ENCODE measurements at regions not wholly inside any gene's neighbourhood (a gene's known extent, or its start where the extent isn't known, plus 50 kb on each side); places are given as distances from the start of the nearest gene placed in this dataset.

GRCh38 chr2:601387-601698 is 75.9 kb downstream of the TMEM18 start:
- DNase-seq: no peak
- no peak overlapping the region for H2AFZ ChIP-seq
- intact Hi-C loops (cut with micrococcal nuclease; ENCODE audit: unreplicated experiment): no loop called here
- no peaks in the 10 kb centered on the region for H3K9me2 ChIP-seq (ENCODE audit: insufficient read depth)
- peaks cover 38% of the 10 kb centered on the region for H3F3A ChIP-seq (ENCODE audit: insufficient read depth, low read depth)
- H3K27me3 ChIP-seq (ENCODE audit: insufficient read depth, low read depth): peaks cover 12% of the 10 kb centered on the region; the same call in 1 of the 2 replicates
- BruUV-seq (replicated peaks): no TSS peak
- H3K4me2 ChIP-seq: no peak overlapping the region
- no peak overlapping the region for H3K4me3 ChIP-seq
- ChIA-PET POLR2A (ENCODE audit: unreplicated experiment) (no interaction called here), CTCF (no interaction called here)
- TF ChIP-seq EZH2 (IDR thresholded peaks at IDR 0.05; ENCODE audit: low read depth) (no peak), CTCF (conservative IDR thresholded peaks at IDR 0.05) (no peak)
- H3K4me1 ChIP-seq (replicated peaks; ENCODE audit: insufficient read depth): peaks cover 33% of the 10 kb centered on the region
- peaks cover 9% of the 10 kb centered on the region; the same call in 1 of the 2 replicates for H3K9me3 ChIP-seq (ENCODE audit: insufficient read depth, low read depth)
- H3K79me2 ChIP-seq (ENCODE audit: low read depth): no peaks in the 10 kb centered on the region
- no peaks in the 10 kb centered on the region for H3K36me3 ChIP-seq (ENCODE audit: low read depth)
- H4K20me1 ChIP-seq (ENCODE audit: insufficient read depth): no peaks in the 10 kb centered on the region
- H3K27ac ChIP-seq: no peak overlapping the region; the same call in 1 of the 2 replicates

GRCh38 chr2:600542-601386 is 76.4 kb downstream of the TMEM18 start:
- no TSS peak for BruUV-seq (replicated peaks)
- Histone ChIP-seq H3F3A (ENCODE audit: insufficient read depth, low read depth) (peaks cover 39% of the 10 kb centered on the region), H3K4me1 (replicated peaks; ENCODE audit: insufficient read depth) (peaks cover 36% of the 10 kb centered on the region), H3K4me2 (no peak overlapping the region), H4K20me1 (ENCODE audit: insufficient read depth) (no peaks in the 10 kb centered on the region), H3K4me3 (no peak overlapping the region), H3K27ac (no peak overlapping the region), H3K36me3 (ENCODE audit: low read depth) (no peaks in the 10 kb centered on the region), H2AFZ (no peak overlapping the region), H3K9me2 (ENCODE audit: insufficient read depth) (no peaks in the 10 kb centered on the region), H3K79me2 (ENCODE audit: low read depth) (no peaks in the 10 kb centered on the region), H3K27me3 (ENCODE audit: insufficient read depth, low read depth) (peaks cover 12% of the 10 kb centered on the region; the same call in 1 of the 2 replicates), H3K9me3 (ENCODE audit: insufficient read depth, low read depth) (peaks cover 9% of the 10 kb centered on the region; the same call in 1 of the 2 replicates)
- ChIA-PET POLR2A (ENCODE audit: unreplicated experiment) (no interaction called here), CTCF (no interaction called here)
- TF ChIP-seq EZH2 (IDR thresholded peaks at IDR 0.05; ENCODE audit: low read depth) (no peak), CTCF (conservative IDR thresholded peaks at IDR 0.05) (no peak)
- intact Hi-C loops (cut with micrococcal nuclease; ENCODE audit: unreplicated experiment): no loop called here
- no peak for DNase-seq

GRCh38 chr2:599601-600000 is 77.6 kb downstream of the TMEM18 start:
- no peak for DNase-seq
- Histone ChIP-seq H3K79me2 (ENCODE audit: low read depth) (no peaks in the 10 kb centered on the region), H3K4me2 (no peak overlapping the region), H3K27me3 (ENCODE audit: insufficient read depth, low read depth) (peaks cover 12% of the 10 kb centered on the region; the same call in 1 of the 2 replicates), H2AFZ (no peak overlapping the region), H3K9me2 (ENCODE audit: insufficient read depth) (no peaks in the 10 kb centered on the region), H3K36me3 (ENCODE audit: low read depth) (no peaks in the 10 kb centered on the region), H3K4me1 (replicated peaks; ENCODE audit: insufficient read depth) (peaks cover 37% of the 10 kb centered on the region), H3K4me3 (no peak overlapping the region), H3K9me3 (ENCODE audit: insufficient read depth, low read depth) (peaks cover 9% of the 10 kb centered on the region; the same call in 1 of the 2 replicates), H3K27ac (no peak overlapping the region), H3F3A (ENCODE audit: insufficient read depth, low read depth) (peaks cover 38% of the 10 kb centered on the region), H4K20me1 (ENCODE audit: insufficient read depth) (no peaks in the 10 kb centered on the region)
- TF ChIP-seq EZH2 (IDR thresholded peaks at IDR 0.05; ENCODE audit: low read depth) (no peak), CTCF (conservative IDR thresholded peaks at IDR 0.05) (no peak)
- ChIA-PET POLR2A (ENCODE audit: unreplicated experiment) (no interaction called here), CTCF (no interaction called here)
- intact Hi-C loops (cut with micrococcal nuclease; ENCODE audit: unreplicated experiment): no loop called here
- no TSS peak for BruUV-seq (replicated peaks)
